ENCODE measurements at regions not wholly inside any gene's neighbourhood (a gene's known extent, or its start where the extent isn't known, plus 50 kb on each side); places are given as distances from the start of the nearest gene placed in this dataset.

GRCh38 chr14:89036371-89036770, 211.9 kb downstream of the TTC8 start:
- TF ChIP-seq, protein P1, sequence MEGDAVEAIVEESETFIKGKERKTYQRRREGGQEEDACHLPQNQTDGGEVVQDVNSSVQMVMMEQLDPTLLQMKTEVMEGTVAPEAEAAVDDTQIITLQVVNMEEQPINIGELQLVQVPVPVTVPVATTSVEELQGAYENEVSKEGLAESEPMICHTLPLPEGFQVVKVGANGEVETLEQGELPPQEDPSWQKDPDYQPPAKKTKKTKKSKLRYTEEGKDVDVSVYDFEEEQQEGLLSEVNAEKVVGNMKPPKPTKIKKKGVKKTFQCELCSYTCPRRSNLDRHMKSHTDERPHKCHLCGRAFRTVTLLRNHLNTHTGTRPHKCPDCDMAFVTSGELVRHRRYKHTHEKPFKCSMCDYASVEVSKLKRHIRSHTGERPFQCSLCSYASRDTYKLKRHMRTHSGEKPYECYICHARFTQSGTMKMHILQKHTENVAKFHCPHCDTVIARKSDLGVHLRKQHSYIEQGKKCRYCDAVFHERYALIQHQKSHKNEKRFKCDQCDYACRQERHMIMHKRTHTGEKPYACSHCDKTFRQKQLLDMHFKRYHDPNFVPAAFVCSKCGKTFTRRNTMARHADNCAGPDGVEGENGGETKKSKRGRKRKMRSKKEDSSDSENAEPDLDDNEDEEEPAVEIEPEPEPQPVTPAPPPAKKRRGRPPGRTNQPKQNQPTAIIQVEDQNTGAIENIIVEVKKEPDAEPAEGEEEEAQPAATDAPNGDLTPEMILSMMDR (conservative IDR thresholded peaks at IDR 0.05; ENCODE audit: low read length): no peak
- no peak for TF ChIP-seq EZH2phosphoT487 (IDR thresholded peaks at IDR 0.05; ENCODE audit: borderline replicate concordance)
